ENCODE measurements at regions not wholly inside any gene's neighbourhood (a gene's known extent, or its start where the extent isn't known, plus 50 kb on each side); places are given as distances from the start of the nearest gene placed in this dataset.

GRCh38 chr5:2582507-2582906 is 169.0 kb downstream of the IRX2 start:
- Histone ChIP-seq H3K9me3 (ENCODE audit: control insufficient read depth, low read length) (peaks cover 3% of the 10 kb centered on the region), H3K36me3 (ENCODE audit: control insufficient read depth, insufficient read depth, low read length, severe bottlenecking) (no peaks in the 10 kb centered on the region), H3K4me3 (ENCODE audit: low read length) (no peak overlapping the region), H3K27me3 (replicated peaks; ENCODE audit: control insufficient read depth, insufficient read depth, low read length) (peaks cover 2% of the 10 kb centered on the region), H3K9ac (ENCODE audit: low read length) (no peak overlapping the region), H3K4me1 (ENCODE audit: control insufficient read depth, insufficient read depth, low read length) (no peaks in the 10 kb centered on the region)
- no peak for DNase-seq (ENCODE audit: low read depth)

GRCh38 chr5:2582106-2582505 is 169.4 kb downstream of the IRX2 start:
- H3K36me3 ChIP-seq (ENCODE audit: control insufficient read depth, insufficient read depth, low read length, severe bottlenecking) = no peaks in the 10 kb centered on the region
- no peak for DNase-seq (ENCODE audit: low read depth)
- peaks cover 2% of the 10 kb centered on the region for H3K27me3 ChIP-seq (replicated peaks; ENCODE audit: control insufficient read depth, insufficient read depth, low read length)
- H3K9ac ChIP-seq (ENCODE audit: low read length) = no peak overlapping the region
- no peaks in the 10 kb centered on the region for H3K4me1 ChIP-seq (ENCODE audit: control insufficient read depth, insufficient read depth, low read length)
- no peak overlapping the region for H3K4me3 ChIP-seq (ENCODE audit: low read length)
- H3K9me3 ChIP-seq (ENCODE audit: control insufficient read depth, low read length) = peaks cover 3% of the 10 kb centered on the region

GRCh38 chr5:2581418-2581817 is 170.1 kb downstream of the IRX2 start:
- Histone ChIP-seq H3K27me3 (replicated peaks; ENCODE audit: control insufficient read depth, insufficient read depth, low read length) (peaks cover 2% of the 10 kb centered on the region), H3K4me1 (ENCODE audit: control insufficient read depth, insufficient read depth, low read length) (no peaks in the 10 kb centered on the region), H3K9ac (ENCODE audit: low read length) (no peak overlapping the region), H3K36me3 (ENCODE audit: control insufficient read depth, insufficient read depth, low read length, severe bottlenecking) (no peaks in the 10 kb centered on the region), H3K4me3 (ENCODE audit: low read length) (no peak overlapping the region), H3K9me3 (ENCODE audit: control insufficient read depth, low read length) (peaks cover 3% of the 10 kb centered on the region)
- DNase-seq (ENCODE audit: low read depth) = no peak

DNA sequence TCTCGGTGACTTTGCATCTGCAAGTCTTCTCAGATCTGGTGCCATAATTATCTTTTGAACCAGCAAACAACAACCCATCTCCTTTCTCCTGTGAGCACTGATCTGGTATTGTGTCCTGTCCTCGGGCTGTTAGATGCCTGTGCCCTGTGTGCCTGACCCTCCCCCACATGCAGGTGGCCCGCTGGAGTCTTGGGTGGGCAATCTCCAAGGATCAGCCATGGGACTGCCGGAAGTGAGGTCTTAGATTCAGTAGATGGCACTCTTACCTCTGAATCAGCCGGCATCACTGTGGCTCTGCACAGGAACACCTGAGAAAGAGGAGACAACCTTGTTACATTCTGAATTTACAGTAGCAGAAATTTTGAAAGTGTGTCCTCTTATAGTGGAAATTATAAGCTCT is 172.4 kb downstream of the IRX2 start:
- Histone ChIP-seq H3K4me3 (ENCODE audit: low read length) (no peak overlapping the region), H3K36me3 (ENCODE audit: control insufficient read depth, insufficient read depth, low read length, severe bottlenecking) (no peaks in the 10 kb centered on the region), H3K9me3 (ENCODE audit: control insufficient read depth, low read length) (peaks cover 3% of the 10 kb centered on the region), H3K9ac (ENCODE audit: low read length) (no peak overlapping the region), H3K4me1 (ENCODE audit: control insufficient read depth, insufficient read depth, low read length) (no peaks in the 10 kb centered on the region), H3K27me3 (replicated peaks; ENCODE audit: control insufficient read depth, insufficient read depth, low read length) (peaks cover 2% of the 10 kb centered on the region)
- no peak for DNase-seq (ENCODE audit: low read depth)

GRCh38 chr5:2577312-2578036 is 174.0 kb downstream of the IRX2 start:
- Histone ChIP-seq H3K4me1 (ENCODE audit: control insufficient read depth, insufficient read depth, low read length) (no peaks in the 10 kb centered on the region), H3K4me3 (ENCODE audit: low read length) (no peak overlapping the region)

GRCh38 chr5:2576823-2577222 is 174.7 kb downstream of the IRX2 start:
- no peaks in the 10 kb centered on the region for H3K36me3 ChIP-seq (ENCODE audit: control insufficient read depth, insufficient read depth, low read length, severe bottlenecking)
- H3K9ac ChIP-seq (ENCODE audit: low read length) = no peak overlapping the region
- H3K27me3 ChIP-seq (replicated peaks; ENCODE audit: control insufficient read depth, insufficient read depth, low read length) = peaks cover 2% of the 10 kb centered on the region
- H3K9me3 ChIP-seq (ENCODE audit: control insufficient read depth, low read length) = no peaks in the 10 kb centered on the region
- H3K4me1 ChIP-seq (ENCODE audit: control insufficient read depth, insufficient read depth, low read length) = no peaks in the 10 kb centered on the region
- no peak overlapping the region for H3K4me3 ChIP-seq (ENCODE audit: low read length)
- DNase-seq (ENCODE audit: low read depth) = no peak

More at GRCh38 chr5:2577312-2578036, 174.0 kb downstream of the IRX2 start:
- Histone ChIP-seq H3K27me3 (replicated peaks; ENCODE audit: control insufficient read depth, insufficient read depth, low read length) (peaks cover 2% of the 10 kb centered on the region), H3K36me3 (ENCODE audit: control insufficient read depth, insufficient read depth, low read length, severe bottlenecking) (no peaks in the 10 kb centered on the region), H3K9ac (ENCODE audit: low read length) (no peak overlapping the region), H3K9me3 (ENCODE audit: control insufficient read depth, low read length) (no peaks in the 10 kb centered on the region)
- DNase-seq (ENCODE audit: low read depth) = no peak

GRCh38 chr5:2575871-2576270 is 175.6 kb downstream of the IRX2 start:
- H3K9ac ChIP-seq (ENCODE audit: low read length) = no peak overlapping the region
- no peaks in the 10 kb centered on the region for H3K4me1 ChIP-seq (ENCODE audit: control insufficient read depth, insufficient read depth, low read length)
- no peak overlapping the region for H3K4me3 ChIP-seq (ENCODE audit: low read length)
- no peaks in the 10 kb centered on the region for H3K27me3 ChIP-seq (replicated peaks; ENCODE audit: control insufficient read depth, insufficient read depth, low read length)
- no peak for DNase-seq (ENCODE audit: low read depth)
- H3K9me3 ChIP-seq (ENCODE audit: control insufficient read depth, low read length) = no peaks in the 10 kb centered on the region
- H3K36me3 ChIP-seq (ENCODE audit: control insufficient read depth, insufficient read depth, low read length, severe bottlenecking) = no peaks in the 10 kb centered on the region

- H3K27me3 ChIP-seq (replicated peaks; ENCODE audit: control insufficient read depth, insufficient read depth, low read length) = no peaks in the 10 kb centered on the region
- no peaks in the 10 kb centered on the region for H3K9me3 ChIP-seq (ENCODE audit: control insufficient read depth, low read length)
- no peak overlapping the region for H3K4me3 ChIP-seq (ENCODE audit: low read length)
- no peaks in the 10 kb centered on the region for H3K4me1 ChIP-seq (ENCODE audit: control insufficient read depth, insufficient read depth, low read length)
- no peak overlapping the region for H3K9ac ChIP-seq (ENCODE audit: low read length)
- no peak for DNase-seq (ENCODE audit: low read depth)
- H3K36me3 ChIP-seq (ENCODE audit: control insufficient read depth, insufficient read depth, low read length, severe bottlenecking) = no peaks in the 10 kb centered on the region
These were observed 176.2 kb downstream of the IRX2 start for GRCh38 chr5:2575292-2575691.

DNA sequence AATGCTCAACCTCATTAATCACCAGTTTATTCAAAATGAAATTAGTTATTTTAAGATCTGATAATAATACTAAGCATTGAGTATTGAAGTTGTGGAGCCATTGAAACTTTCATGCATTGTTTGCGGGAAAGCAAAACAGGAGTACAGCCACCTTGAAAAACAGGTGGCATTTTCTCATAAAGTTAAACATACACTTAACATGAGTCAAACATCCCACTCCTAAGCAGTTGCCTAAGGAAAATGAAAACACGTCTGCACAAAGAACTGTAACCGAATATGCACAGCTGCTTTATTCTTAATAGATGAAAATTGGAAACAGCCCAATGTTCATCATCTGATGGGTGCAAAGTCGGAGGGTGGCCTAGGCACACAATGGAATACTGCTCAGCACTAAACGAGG is 177.3 kb downstream of the IRX2 start:
- Histone ChIP-seq H3K9ac (ENCODE audit: low read length) (no peak overlapping the region), H3K4me3 (ENCODE audit: low read length) (no peak overlapping the region), H3K4me1 (ENCODE audit: control insufficient read depth, insufficient read depth, low read length) (no peaks in the 10 kb centered on the region), H3K36me3 (ENCODE audit: control insufficient read depth, insufficient read depth, low read length, severe bottlenecking) (no peaks in the 10 kb centered on the region), H3K9me3 (ENCODE audit: control insufficient read depth, low read length) (no peaks in the 10 kb centered on the region), H3K27me3 (replicated peaks; ENCODE audit: control insufficient read depth, insufficient read depth, low read length) (no peaks in the 10 kb centered on the region)
- DNase-seq (ENCODE audit: low read depth) = no peak

DNA sequence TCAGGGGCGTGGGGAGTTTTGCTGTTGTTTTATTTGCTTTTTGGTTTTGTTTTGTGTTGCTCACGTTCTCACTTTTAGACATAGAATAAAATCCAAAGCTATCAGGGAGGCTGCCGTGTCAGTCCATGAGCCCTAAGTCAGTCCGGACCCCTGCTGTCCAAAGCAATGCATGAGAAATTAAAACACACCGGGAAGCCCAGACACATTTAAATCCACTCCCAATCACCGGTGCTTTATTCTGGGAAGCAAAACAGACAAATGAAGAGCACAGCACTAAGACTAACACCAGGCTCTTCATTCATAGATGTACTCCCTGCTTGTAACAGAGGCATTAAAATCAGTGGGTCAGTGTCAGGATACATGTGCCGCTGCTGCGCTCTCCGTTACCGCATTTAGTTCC is 180.9 kb downstream of the IRX2 start:
- Histone ChIP-seq H3K9me3 (ENCODE audit: control insufficient read depth, low read length) (no peaks in the 10 kb centered on the region), H3K4me3 (ENCODE audit: low read length) (no peak overlapping the region), H3K27me3 (replicated peaks; ENCODE audit: control insufficient read depth, insufficient read depth, low read length) (no peaks in the 10 kb centered on the region), H3K4me1 (ENCODE audit: control insufficient read depth, insufficient read depth, low read length) (no peaks in the 10 kb centered on the region), H3K9ac (ENCODE audit: low read length) (no peak overlapping the region), H3K36me3 (ENCODE audit: control insufficient read depth, insufficient read depth, low read length, severe bottlenecking) (no peaks in the 10 kb centered on the region)
- no peak for DNase-seq (ENCODE audit: low read depth)

GRCh38 chr5:2569774-2570542 is 181.5 kb downstream of the IRX2 start:
- no peak overlapping the region for H3K9ac ChIP-seq (ENCODE audit: low read length)
- no peak for DNase-seq (ENCODE audit: low read depth)

More at GRCh38 chr5:2569774-2570542, 181.5 kb downstream of the IRX2 start:
- Histone ChIP-seq H3K9me3 (ENCODE audit: control insufficient read depth, low read length) (no peaks in the 10 kb centered on the region), H3K27me3 (replicated peaks; ENCODE audit: control insufficient read depth, insufficient read depth, low read length) (no peaks in the 10 kb centered on the region), H3K4me1 (ENCODE audit: control insufficient read depth, insufficient read depth, low read length) (no peaks in the 10 kb centered on the region), H3K36me3 (ENCODE audit: control insufficient read depth, insufficient read depth, low read length, severe bottlenecking) (no peaks in the 10 kb centered on the region), H3K4me3 (ENCODE audit: low read length) (no peak overlapping the region)

Measured in adipocyte (in vitro differentiated cells).